CD4-positive, alpha-beta T cell treated with Interferon alpha-2 for 1 hour (primary cell): ENCODE measurements at regions not wholly inside any gene's neighbourhood (a gene's known extent, or its start where the extent isn't known, plus 50 kb on each side); places are given as distances from the start of the nearest gene placed in this dataset.
"Not testable (repeated sequence)": the region's sequence is repeated elsewhere in the genome, so short reads cannot be mapped to it uniquely, and the experiment has no call there.

Experiments used
- DNase-seq, 2 donors: peaks; one replicate each; pipeline ENCODE4 v3.0.0-alpha.2; 2020 to 2022

- DNase-seq = no peak
Measured at GRCh38 chr3:20450611-20451010, 264.6 kb upstream of the SGO1 start.

DNA sequence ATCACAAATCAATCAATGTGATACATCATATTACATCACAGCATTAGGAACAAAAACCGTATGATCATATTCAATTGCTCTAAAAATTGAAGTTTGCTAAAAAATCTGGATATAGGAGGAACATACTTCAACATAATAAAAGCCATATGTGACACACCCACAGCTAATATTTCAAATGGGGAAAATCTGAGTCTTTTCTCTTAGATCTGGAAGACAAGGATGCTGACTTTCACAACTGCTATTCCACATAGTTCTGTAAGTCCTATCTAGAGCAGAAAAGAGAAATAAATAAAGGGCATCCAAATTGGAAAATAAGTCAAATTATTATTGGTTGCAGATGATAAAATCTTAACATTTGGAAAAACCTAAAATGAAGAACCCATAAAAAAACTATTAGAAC, 256.8 kb upstream of the SGO1 start:
- DNase-seq = no peak

DNA sequence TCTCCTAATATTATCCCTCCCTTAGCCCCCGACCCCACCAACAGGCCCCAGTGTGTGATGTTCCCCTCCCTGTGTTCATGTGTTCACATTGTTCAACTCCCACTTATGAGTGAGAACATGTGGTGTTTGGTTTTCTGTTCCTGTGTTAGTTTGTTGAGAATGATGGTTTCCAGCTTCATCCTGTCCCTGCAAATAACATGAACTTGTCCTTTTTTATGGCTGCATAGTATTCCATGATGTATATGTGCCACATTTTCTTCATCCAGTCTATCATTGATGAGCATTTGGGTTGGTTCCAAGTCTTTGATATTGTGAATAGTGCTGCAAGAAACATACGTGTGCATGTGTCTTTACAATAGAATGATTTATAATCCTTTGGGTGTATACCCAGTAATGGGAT, 241.3 kb upstream of the SGO1 start:
- DNase-seq = not testable (repeated sequence)

GRCh38 chr3:20425138-20425537, 239.1 kb upstream of the SGO1 start:
- no peak for DNase-seq

DNA sequence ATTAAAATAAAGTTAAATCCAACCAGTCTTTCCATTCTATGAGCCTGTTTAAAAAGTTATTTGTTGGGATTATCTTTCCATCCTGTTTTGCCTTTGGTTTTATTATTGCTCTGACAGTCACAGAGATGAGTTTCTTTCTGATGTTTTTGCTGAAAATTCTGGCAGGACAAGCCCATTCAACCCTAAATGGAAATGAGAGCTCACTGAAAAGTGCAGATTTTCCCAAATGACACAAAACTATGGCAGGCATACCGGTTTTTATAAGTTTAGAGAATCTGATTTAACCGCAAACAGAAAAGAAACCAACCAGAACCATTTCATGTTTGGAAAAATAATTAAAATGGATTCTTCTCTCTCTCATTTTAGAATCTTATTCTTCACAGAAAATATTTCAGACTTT, 238.1 kb upstream of the SGO1 start:
- no peak for DNase-seq

GRCh38 chr3:20422391-20422790, 236.4 kb upstream of the SGO1 start:
- DNase-seq = no peak

GRCh38 chr3:20417388-20418108, 231.5 kb upstream of the SGO1 start:
- DNase-seq = no peak

DNA sequence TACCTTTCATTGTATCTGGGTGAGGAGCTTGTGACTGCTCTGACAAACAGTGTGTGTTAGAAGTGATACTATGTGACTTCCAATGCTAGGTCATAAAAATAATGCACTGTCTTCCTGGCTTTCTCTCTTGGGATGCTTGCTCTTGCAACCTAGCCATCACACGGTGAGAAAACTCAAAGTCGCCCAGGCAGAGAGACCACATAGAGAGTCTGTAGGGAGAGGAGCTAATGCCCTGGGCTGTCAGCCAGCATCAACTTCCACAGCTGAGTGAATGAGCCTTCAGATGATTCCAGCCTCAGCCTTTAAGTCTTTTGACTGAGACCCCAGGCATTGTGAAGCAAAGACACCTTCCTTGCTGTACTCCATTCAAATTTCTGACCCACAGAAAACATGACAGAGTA, 220.6 kb upstream of the SGO1 start:
- no peak for DNase-seq

DNA sequence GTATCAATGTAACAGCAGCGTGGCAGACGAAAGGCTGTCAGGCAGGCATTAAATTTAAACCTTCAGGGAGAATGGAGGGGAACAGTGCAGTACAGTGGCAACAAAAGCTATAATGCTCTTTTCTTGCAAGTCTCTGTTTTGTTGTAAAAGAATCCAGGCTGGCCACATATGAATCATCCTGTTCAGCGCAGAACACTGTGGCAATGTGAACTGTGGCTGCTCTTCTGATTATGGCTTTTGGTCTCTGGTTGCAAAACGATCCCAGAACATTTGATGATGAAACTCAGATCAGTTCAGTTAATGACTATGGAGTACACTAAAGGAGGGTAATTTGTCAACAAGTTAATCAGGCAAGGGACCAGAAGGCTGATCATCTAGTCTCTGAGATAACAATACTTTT, 219.7 kb upstream of the SGO1 start:
- no peak for DNase-seq

DNA sequence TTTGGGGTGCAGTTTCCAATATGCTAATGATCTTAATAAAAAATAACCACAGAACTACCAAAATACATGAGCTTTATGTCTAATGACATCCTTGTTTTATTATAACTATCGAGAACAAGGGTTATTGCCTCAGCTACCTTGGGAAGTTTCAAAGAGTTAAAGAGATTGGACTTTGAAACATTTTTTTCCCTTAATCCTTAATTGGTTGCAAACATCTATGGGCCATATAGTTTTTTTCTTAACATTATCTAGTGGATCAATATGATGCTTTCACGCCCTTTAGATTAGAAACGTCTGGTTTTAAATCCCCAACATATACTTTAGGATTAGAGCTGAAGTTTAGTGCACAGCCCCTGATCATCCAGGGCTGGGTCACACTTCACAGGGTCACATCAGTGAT, 219.2 kb upstream of the SGO1 start:
- no peak for DNase-seq

DNA sequence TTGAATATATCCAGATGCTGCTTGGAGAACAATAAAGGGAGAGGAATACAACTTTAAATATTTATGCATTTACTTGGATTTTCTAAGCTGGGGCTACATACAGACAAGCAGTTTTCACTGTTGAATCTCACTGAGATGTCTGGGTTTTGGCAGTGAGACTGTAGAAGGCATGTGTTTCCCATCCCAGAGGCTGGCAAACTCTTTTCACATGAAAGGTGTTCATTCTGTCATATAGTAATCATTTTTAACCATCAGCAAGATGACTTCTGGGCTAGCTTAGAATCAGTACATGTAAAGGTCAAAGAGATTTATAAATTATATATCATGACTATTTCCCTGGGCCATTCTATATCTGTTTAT, 218.7 kb upstream of the SGO1 start:
- no peak for DNase-seq

GRCh38 chr3:20403986-20404740, 218.2 kb upstream of the SGO1 start:
- DNase-seq = no peak

DNA sequence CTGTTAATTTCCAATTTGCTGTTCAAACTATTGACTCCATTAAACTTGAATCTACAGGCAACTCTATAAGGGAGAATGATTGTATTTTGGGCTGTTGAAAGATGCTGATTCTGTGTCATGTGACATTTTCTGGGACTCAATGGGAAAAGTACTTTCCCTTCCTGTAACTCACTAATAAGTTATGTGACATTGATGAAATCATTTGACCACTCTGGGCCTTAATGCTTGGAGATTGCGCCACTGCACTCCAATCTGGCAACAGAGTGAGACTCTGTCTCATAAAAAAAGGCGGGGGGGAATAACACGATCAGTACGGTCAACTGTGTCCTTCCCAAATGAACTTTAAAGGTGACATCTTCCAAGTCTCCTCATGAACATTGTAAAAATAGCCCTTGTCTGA, 215.2 kb upstream of the SGO1 start:
- no peak for DNase-seq

DNA sequence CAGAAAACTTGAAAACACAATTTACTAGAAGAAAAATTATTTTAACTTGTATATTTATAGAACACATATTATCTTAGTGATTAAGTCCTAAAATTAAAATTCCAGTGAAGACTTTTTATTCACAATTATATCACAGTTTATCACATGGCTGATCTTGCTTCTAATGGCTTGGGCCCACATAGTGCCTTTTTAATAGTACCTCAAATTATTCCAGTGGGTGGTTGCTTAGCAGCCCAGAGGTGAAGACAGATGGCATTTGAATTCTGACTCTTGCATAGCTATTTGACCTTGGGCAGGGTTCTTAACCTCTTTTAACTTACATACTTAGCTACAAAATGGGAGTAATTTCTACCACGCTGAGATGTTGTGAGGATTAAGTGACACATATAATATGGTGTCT, 214.7 kb upstream of the SGO1 start:
- DNase-seq = no peak

DNA sequence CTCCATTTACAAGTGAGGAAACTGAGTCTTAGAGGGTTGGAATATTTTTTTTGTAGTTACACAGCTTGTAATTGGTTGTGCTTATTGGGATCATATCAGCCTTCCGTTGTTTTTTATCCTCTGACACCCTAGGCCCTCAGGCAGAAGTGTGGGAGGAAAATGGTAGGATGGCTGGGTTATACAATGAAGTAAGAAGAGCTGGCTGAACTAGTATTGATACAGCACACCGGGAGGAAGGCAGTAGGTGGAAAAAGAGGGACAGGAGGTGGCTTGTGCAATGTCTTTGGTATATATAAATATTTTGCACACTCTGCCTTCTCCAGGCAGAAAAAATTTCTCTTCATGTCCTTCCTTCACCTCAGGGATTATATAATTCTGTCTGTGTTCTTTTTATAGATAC, 214.3 kb upstream of the SGO1 start:
- no peak for DNase-seq

DNA sequence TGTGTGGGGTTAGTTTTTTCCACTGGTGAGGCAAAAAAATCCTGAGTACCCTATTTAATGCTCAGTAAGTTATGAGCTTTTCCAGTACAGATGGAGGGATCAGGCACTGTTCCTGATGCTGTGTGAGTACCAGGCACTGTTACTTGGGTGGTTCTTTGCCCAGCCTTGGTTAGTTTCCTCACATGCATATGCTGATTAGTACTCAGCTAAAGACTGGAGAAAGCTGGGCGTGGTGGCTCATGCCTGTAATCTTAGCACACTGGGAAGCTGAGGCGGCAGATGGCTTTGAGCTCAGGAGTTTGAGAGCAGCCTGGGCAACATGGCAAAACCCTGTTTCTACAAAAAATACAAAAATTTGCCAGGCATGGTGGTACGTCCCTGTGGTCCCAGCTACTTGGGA, 210.3 kb upstream of the SGO1 start:
- no peak for DNase-seq

- DNase-seq = no peak
Measured at GRCh38 chr3:20395692-20396091, 209.7 kb upstream of the SGO1 start.

GRCh38 chr3:20394243-20394642, 208.2 kb upstream of the SGO1 start:
- DNase-seq = no peak

- DNase-seq = no peak
Measured at GRCh38 chr3:20391644-20392043, 205.6 kb upstream of the SGO1 start.

DNA sequence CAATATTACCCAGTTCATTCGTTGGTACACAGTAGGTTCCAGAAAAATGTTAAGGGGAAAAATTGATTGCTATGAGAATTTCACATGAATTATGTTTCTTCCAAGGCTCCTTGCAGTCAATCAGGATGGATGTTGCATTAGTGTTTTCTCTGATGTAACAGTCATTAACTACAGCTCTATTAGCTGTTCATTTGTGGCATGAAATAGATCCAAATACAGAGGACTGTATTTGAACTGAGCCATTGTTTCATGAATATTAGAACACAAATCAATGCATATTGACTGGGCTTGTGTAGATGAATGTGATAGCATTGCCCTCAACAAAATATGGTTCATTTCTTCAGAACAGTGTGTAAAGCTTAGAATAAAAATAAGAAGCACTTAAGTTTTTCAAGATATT, 203.0 kb upstream of the SGO1 start:
- no peak for DNase-seq

DNA sequence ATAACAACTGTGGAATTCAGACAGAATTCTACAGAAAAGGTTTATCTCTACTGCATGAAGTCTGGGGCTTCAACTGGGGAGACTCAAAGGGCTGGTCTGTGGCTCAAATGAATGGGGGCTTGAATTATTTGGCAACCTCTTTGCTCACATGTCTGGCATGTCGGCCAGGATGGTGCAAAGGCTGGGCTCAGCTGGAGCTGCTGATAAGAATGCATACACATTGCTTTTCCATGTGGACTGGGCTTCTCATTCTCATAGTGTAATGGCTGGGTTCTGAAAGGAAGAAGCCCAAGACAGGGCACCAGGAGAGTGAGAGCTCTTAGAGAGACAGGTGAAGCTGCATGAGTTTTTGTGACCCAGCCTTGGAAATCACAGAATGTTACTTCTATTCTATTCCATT, 194.3 kb upstream of the SGO1 start:
- DNase-seq = no peak

- no peak for DNase-seq
Measured at GRCh38 chr3:20378315-20378714, 192.3 kb upstream of the SGO1 start.

- DNase-seq = no peak
Measured at GRCh38 chr3:20376665-20377217, 190.7 kb upstream of the SGO1 start.

DNA sequence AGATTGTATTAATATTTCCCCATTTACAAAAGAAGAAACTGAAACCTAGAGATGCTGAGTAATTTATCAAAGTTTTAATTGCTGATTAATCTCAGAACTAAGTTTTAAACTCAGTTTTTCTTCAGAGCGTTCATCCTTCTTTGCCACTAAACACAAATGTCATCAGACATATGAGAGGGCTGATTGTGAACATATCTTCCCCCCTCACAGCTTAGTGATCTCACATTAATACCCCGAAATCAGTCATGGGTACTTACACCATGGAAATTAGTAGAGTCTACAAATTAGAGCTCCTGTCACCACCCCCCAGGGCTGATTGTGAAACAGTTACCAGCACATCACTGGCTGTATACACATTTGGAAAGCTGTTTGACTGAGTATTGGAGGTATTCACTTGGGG, 189.3 kb upstream of the SGO1 start:
- no peak for DNase-seq
